GM10266 (cell line): ENCODE measurements at regions not wholly inside any gene's neighbourhood (a gene's known extent, or its start where the extent isn't known, plus 50 kb on each side); places are given as distances from the start of the nearest gene placed in this dataset.

Experiments used
- DNase-seq: peaks from one replicate; pipeline ENCODE4 v3.0.0; 2012; ENCODE audit errors: extremely low spot score
- CTCF ChIP-seq: IDR thresholded peaks from 2 replicates; pipeline ENCODE4 v1.5.1; 2012; ENCODE audit warnings: mild to moderate bottlenecking, low read depth; ENCODE audit not compliant: control insufficient read depth, insufficient read depth; ENCODE audit errors: missing control alignments

GRCh38 chr6:117028256-117028655 lies 151.2 kb downstream of the RFX6 start:
- TF ChIP-seq CTCF, result no peak
- DNase-seq, result no peak

- no peak for DNase-seq
- no peak for TF ChIP-seq CTCF
Observed at GRCh38 chr6:117034547-117034946, 157.5 kb downstream of the RFX6 start.

- no peak for DNase-seq
- no peak for TF ChIP-seq CTCF
Observed at GRCh38 chr6:117034971-117035370, 157.9 kb downstream of the RFX6 start.

GRCh38 chr6:117050301-117050700 lies 173.3 kb downstream of the RFX6 start:
- TF ChIP-seq CTCF, result no peak
- no peak for DNase-seq

GRCh38 chr6:117072134-117072533 lies 193.2 kb upstream of the VGLL2 start:
- no peak for TF ChIP-seq CTCF
- no peak for DNase-seq

- DNase-seq, result no peak
- TF ChIP-seq CTCF, result no peak
Observed at GRCh38 chr6:117072781-117073180, 192.6 kb upstream of the VGLL2 start.

GRCh38 chr6:117074672-117075071 lies 190.7 kb upstream of the VGLL2 start:
- no peak for TF ChIP-seq CTCF

GRCh38 chr6:117075218-117075617 lies 190.1 kb upstream of the VGLL2 start:
- TF ChIP-seq CTCF, result no peak
- no peak for DNase-seq

More at GRCh38 chr6:117074672-117075071, 190.7 kb upstream of the VGLL2 start:
- DNase-seq, result no peak
